GM12872 (cell line): ENCODE measurements at regions not wholly inside any gene's neighbourhood (a gene's known extent, or its start where the extent isn't known, plus 50 kb on each side); places are given as distances from the start of the nearest gene placed in this dataset.

Experiments used
- CTCF ChIP-seq: IDR thresholded peaks from 3 replicates; pipeline ENCODE4 v1.5.1; 2011; ENCODE audit warnings: low read depth, mild to moderate bottlenecking, low read length, moderate library complexity; ENCODE audit not compliant: insufficient read depth

GRCh38 chr5:124317451-124317850 is 429.0 kb downstream of the ZNF608 start:
- no peak for TF ChIP-seq CTCF

GRCh38 chr5:124315741-124316415 is 430.6 kb downstream of the ZNF608 start:
- TF ChIP-seq CTCF, result no peak

- TF ChIP-seq CTCF, result no peak
These were observed 436.0 kb downstream of the ZNF608 start for GRCh38 chr5:124310453-124310852.

GRCh38 chr5:124309241-124309980 is 437.0 kb downstream of the ZNF608 start:
- no peak for TF ChIP-seq CTCF

GRCh38 chr5:124303366-124303765 is 443.1 kb downstream of the ZNF608 start:
- no peak for TF ChIP-seq CTCF

GRCh38 chr5:124302533-124302932 is 443.9 kb downstream of the ZNF608 start:
- TF ChIP-seq CTCF, result no peak

- TF ChIP-seq CTCF, result no peak
These were observed 444.6 kb downstream of the ZNF608 start for GRCh38 chr5:124301850-124302249.
